ENCODE measurements at regions not wholly inside any gene's neighbourhood (a gene's known extent, or its start where the extent isn't known, plus 50 kb on each side); places are given as distances from the start of the nearest gene placed in this dataset.
A peak's percentile ranks its signal among the peaks of the same experiment; 100 is the strongest.

DNA sequence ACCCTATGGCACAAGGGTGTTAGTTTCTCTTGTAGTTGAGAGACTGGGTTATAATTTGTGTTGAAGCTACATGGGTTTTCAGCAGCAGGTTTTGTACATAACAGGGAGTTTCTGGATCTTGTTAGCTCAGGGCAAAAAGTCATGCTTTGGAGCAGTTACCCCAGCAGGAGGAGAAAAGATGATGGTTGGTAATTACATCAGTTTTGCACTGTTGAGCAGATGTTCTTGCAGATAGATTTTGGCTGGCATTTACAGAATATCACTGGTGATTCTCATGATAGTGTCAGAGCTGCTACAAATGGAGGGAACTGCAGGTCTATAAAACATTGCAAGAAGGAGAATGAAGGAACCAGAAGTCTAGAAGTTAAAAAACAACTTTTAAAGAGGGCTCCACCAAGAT is 215.2 kb upstream of the ATP5MC3 start:
- Mint-ChIP-seq H3K4me3 (no peak overlapping the region), H3K27me3 (ENCODE audit: low read depth) (peaks cover 5% of the 10 kb centered on the region), H3K27ac (no peak overlapping the region), H3K9me3 (no peaks in the 10 kb centered on the region), H3K36me3 (ENCODE audit: low read depth) (no peaks in the 10 kb centered on the region), H3K4me1 (no peaks in the 10 kb centered on the region)
- TF ChIP-seq, protein P1, sequence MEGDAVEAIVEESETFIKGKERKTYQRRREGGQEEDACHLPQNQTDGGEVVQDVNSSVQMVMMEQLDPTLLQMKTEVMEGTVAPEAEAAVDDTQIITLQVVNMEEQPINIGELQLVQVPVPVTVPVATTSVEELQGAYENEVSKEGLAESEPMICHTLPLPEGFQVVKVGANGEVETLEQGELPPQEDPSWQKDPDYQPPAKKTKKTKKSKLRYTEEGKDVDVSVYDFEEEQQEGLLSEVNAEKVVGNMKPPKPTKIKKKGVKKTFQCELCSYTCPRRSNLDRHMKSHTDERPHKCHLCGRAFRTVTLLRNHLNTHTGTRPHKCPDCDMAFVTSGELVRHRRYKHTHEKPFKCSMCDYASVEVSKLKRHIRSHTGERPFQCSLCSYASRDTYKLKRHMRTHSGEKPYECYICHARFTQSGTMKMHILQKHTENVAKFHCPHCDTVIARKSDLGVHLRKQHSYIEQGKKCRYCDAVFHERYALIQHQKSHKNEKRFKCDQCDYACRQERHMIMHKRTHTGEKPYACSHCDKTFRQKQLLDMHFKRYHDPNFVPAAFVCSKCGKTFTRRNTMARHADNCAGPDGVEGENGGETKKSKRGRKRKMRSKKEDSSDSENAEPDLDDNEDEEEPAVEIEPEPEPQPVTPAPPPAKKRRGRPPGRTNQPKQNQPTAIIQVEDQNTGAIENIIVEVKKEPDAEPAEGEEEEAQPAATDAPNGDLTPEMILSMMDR (IDR thresholded peaks at IDR 0.05; ENCODE audit: unreplicated experiment in 3 of 3), result no peak

GRCh38 chr2:175393851-175394250 is 212.3 kb upstream of the ATP5MC3 start:
- H3K9me3 Mint-ChIP-seq, result no peaks in the 10 kb centered on the region
- no peaks in the 10 kb centered on the region for H3K36me3 Mint-ChIP-seq (ENCODE audit: low read depth)
- TF ChIP-seq, protein P1 (IDR thresholded peaks at IDR 0.05; ENCODE audit: unreplicated experiment in 3 of 3), result no peak
- no peak overlapping the region for H3K27ac Mint-ChIP-seq
- H3K4me1 Mint-ChIP-seq, result no peaks in the 10 kb centered on the region
- H3K4me3 Mint-ChIP-seq, result no peak overlapping the region
- H3K27me3 Mint-ChIP-seq (ENCODE audit: low read depth), result peaks cover 4% of the 10 kb centered on the region

GRCh38 chr2:175383286-175383685 is 201.8 kb upstream of the ATP5MC3 start:
- Mint-ChIP-seq H3K9me3 (peaks cover 35% of the 10 kb centered on the region), H3K4me3 (no peak overlapping the region), H3K27me3 (ENCODE audit: low read depth) (peaks cover 5% of the 10 kb centered on the region), H3K27ac (no peak overlapping the region), H3K4me1 (no peaks in the 10 kb centered on the region), H3K36me3 (ENCODE audit: low read depth) (peaks cover 15% of the 10 kb centered on the region)
- TF ChIP-seq, protein P1 (IDR thresholded peaks at IDR 0.05; ENCODE audit: unreplicated experiment in 3 of 3), result no peak

GRCh38 chr2:175373729-175374128 is 192.2 kb upstream of the ATP5MC3 start:
- TF ChIP-seq, protein P1 (IDR thresholded peaks at IDR 0.05; ENCODE audit: unreplicated experiment in 3 of 3), result no peak
- no peak overlapping the region for H3K27ac Mint-ChIP-seq
- H3K27me3 Mint-ChIP-seq (ENCODE audit: low read depth), result peaks cover 11% of the 10 kb centered on the region
- no peak overlapping the region for H3K4me3 Mint-ChIP-seq
- no peaks in the 10 kb centered on the region for H3K9me3 Mint-ChIP-seq
- no peaks in the 10 kb centered on the region for H3K36me3 Mint-ChIP-seq (ENCODE audit: low read depth)
- H3K4me1 Mint-ChIP-seq, result no peaks in the 10 kb centered on the region

GRCh38 chr2:175372704-175373701 is 191.5 kb upstream of the ATP5MC3 start:
- H3K36me3 Mint-ChIP-seq (ENCODE audit: low read depth), result no peaks in the 10 kb centered on the region
- TF ChIP-seq, protein P1 (IDR thresholded peaks at IDR 0.05; ENCODE audit: unreplicated experiment in 3 of 3), result no peak
- H3K9me3 Mint-ChIP-seq, result no peaks in the 10 kb centered on the region
- peaks cover 11% of the 10 kb centered on the region for H3K27me3 Mint-ChIP-seq (ENCODE audit: low read depth)
- H3K4me3 Mint-ChIP-seq, result no peak overlapping the region
- H3K4me1 Mint-ChIP-seq, result no peaks in the 10 kb centered on the region
- peak overlapping the region in 1 of 3 experiments; percentile 3 for H3K27ac Mint-ChIP-seq

All from nephron (organoid).